ENCODE measurements at regions not wholly inside any gene's neighbourhood (a gene's known extent, or its start where the extent isn't known, plus 50 kb on each side); places are given as distances from the start of the nearest gene placed in this dataset.

- 54% methylated on average over 2 of the region's 2 CpGs for WGBS
Measured at GRCh38 chr7:15805891-15806290, 119.4 kb upstream of the MEOX2 start.

GRCh38 chr7:15802425-15802824 is 115.9 kb upstream of the MEOX2 start:
- no peaks in the 10 kb centered on the region for H3K4me1 ChIP-seq (replicated peaks)
- WGBS = 85% methylated on average over 1 of the region's 1 CpG
- no peaks in the 10 kb centered on the region for H3K9me3 ChIP-seq
- no peaks in the 10 kb centered on the region for H3K36me3 ChIP-seq
- TF ChIP-seq POLR2AphosphoS5 (IDR thresholded peaks at IDR 0.05) = no peak
- TF ChIP-seq POLR2A (IDR thresholded peaks at IDR 0.05) = no peak
- TF ChIP-seq, protein P1, sequence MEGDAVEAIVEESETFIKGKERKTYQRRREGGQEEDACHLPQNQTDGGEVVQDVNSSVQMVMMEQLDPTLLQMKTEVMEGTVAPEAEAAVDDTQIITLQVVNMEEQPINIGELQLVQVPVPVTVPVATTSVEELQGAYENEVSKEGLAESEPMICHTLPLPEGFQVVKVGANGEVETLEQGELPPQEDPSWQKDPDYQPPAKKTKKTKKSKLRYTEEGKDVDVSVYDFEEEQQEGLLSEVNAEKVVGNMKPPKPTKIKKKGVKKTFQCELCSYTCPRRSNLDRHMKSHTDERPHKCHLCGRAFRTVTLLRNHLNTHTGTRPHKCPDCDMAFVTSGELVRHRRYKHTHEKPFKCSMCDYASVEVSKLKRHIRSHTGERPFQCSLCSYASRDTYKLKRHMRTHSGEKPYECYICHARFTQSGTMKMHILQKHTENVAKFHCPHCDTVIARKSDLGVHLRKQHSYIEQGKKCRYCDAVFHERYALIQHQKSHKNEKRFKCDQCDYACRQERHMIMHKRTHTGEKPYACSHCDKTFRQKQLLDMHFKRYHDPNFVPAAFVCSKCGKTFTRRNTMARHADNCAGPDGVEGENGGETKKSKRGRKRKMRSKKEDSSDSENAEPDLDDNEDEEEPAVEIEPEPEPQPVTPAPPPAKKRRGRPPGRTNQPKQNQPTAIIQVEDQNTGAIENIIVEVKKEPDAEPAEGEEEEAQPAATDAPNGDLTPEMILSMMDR (IDR thresholded peaks at IDR 0.05) = no peak
- H3K4me3 ChIP-seq = no peak overlapping the region
- no peak for DNase-seq (ENCODE audit: low spot score)
- intact Hi-C loops (cut with DNase I) = no loop called here
- no peaks in the 10 kb centered on the region for H3K27me3 ChIP-seq (replicated peaks; ENCODE audit: insufficient read depth)
- no peak overlapping the region for H3K27ac ChIP-seq

More at GRCh38 chr7:15805891-15806290, 119.4 kb upstream of the MEOX2 start:
- Histone ChIP-seq H3K9me3 (no peaks in the 10 kb centered on the region), H3K4me1 (replicated peaks) (no peaks in the 10 kb centered on the region), H3K27me3 (replicated peaks; ENCODE audit: insufficient read depth) (no peaks in the 10 kb centered on the region), H3K36me3 (no peaks in the 10 kb centered on the region), H3K4me3 (no peak overlapping the region), H3K27ac (no peak overlapping the region)
- TF ChIP-seq POLR2A (IDR thresholded peaks at IDR 0.05) = no peak
- TF ChIP-seq, protein P1 (IDR thresholded peaks at IDR 0.05) = no peak
- TF ChIP-seq POLR2AphosphoS5 (IDR thresholded peaks at IDR 0.05) = no peak
- DNase-seq (ENCODE audit: low spot score) = no peak
- intact Hi-C loops (cut with DNase I) = no loop called here

- H3K36me3 ChIP-seq = no peaks in the 10 kb centered on the region
- WGBS = 56% methylated on average over 3 of the region's 3 CpGs
- no peaks in the 10 kb centered on the region for H3K4me1 ChIP-seq (replicated peaks)
- no peak for DNase-seq (ENCODE audit: low spot score)
- TF ChIP-seq POLR2AphosphoS5 (IDR thresholded peaks at IDR 0.05) = no peak
- TF ChIP-seq, protein P1 (IDR thresholded peaks at IDR 0.05) = no peak
- TF ChIP-seq POLR2A (IDR thresholded peaks at IDR 0.05) = no peak
- intact Hi-C loops (cut with DNase I) = no loop called here
- no peaks in the 10 kb centered on the region for H3K27me3 ChIP-seq (replicated peaks; ENCODE audit: insufficient read depth)
- H3K4me3 ChIP-seq = no peak overlapping the region
- H3K27ac ChIP-seq = no peak overlapping the region
- H3K9me3 ChIP-seq = no peaks in the 10 kb centered on the region
Measured at GRCh38 chr7:15801551-15801950, 115.1 kb upstream of the MEOX2 start.

- H3K27ac ChIP-seq = no peak overlapping the region
- no peaks in the 10 kb centered on the region for H3K27me3 ChIP-seq (replicated peaks; ENCODE audit: insufficient read depth)
Measured at GRCh38 chr7:15801041-15801440, 114.6 kb upstream of the MEOX2 start.

GRCh38 chr7:15798081-15798480 is 111.6 kb upstream of the MEOX2 start:
- no peak for TF ChIP-seq POLR2AphosphoS5 (IDR thresholded peaks at IDR 0.05)
- TF ChIP-seq POLR2A (IDR thresholded peaks at IDR 0.05) = no peak
- 43% methylated on average over 1 of the region's 1 CpG for WGBS
- no peaks in the 10 kb centered on the region for H3K9me3 ChIP-seq
- H3K4me3 ChIP-seq = no peak overlapping the region
- H3K4me1 ChIP-seq (replicated peaks) = no peaks in the 10 kb centered on the region
- intact Hi-C loops (cut with DNase I) = no loop called here
- no peaks in the 10 kb centered on the region for H3K36me3 ChIP-seq
- no peaks in the 10 kb centered on the region for H3K27me3 ChIP-seq (replicated peaks; ENCODE audit: insufficient read depth)
- H3K27ac ChIP-seq = no peak overlapping the region
- no peak for DNase-seq (ENCODE audit: low spot score)

More at GRCh38 chr7:15801041-15801440, 114.6 kb upstream of the MEOX2 start:
- TF ChIP-seq POLR2A (IDR thresholded peaks at IDR 0.05) = no peak
- TF ChIP-seq POLR2AphosphoS5 (IDR thresholded peaks at IDR 0.05) = no peak
- TF ChIP-seq, protein P1 (IDR thresholded peaks at IDR 0.05) = no peak
- intact Hi-C loops (cut with DNase I) = no loop called here
- Histone ChIP-seq H3K9me3 (no peaks in the 10 kb centered on the region), H3K36me3 (no peaks in the 10 kb centered on the region), H3K4me3 (no peak overlapping the region), H3K4me1 (replicated peaks) (no peaks in the 10 kb centered on the region)
- DNase-seq (ENCODE audit: low spot score) = no peak

All from prostate gland (tissue), 2 donors.